SK-N-SH (cell line): ENCODE measurements at regions not wholly inside any gene's neighbourhood (a gene's known extent, or its start where the extent isn't known, plus 50 kb on each side); places are given as distances from the start of the nearest gene placed in this dataset.

Source experiments
- CTCF ChIA-PET: fragments of 300-600, 350-600 bp; formaldehyde crosslinking; extraction: SDS; loops from one replicate; lab custom pipeline; 2021; lab: Yijun Ruan, JAX
- POLR2A ChIA-PET: fragments of 350-600 bp; sonication (Branson Sonifier 250); formaldehyde crosslinking; extraction: SDS; loops from one replicate; lab custom pipeline; 2020; ENCODE audit warnings: antibody characterized with exemption, inconsistent platforms; lab: Yijun Ruan, JAX
- DNase-seq: peaks from one replicate; pipeline ENCODE4 v3.0.0; 2012
- H2AFZ ChIP-seq: fragments of 200-600 bp; sonication (generic); 2 replicates; pipeline ENCODE4 v1.8.1; 2016; ENCODE audit warnings: antibody characterized with exemption, mild to moderate bottlenecking, low read depth
- H3F3A ChIP-seq: fragments of 200-600 bp; sonication (generic); replicated peaks from 2 replicates; pipeline ENCODE3; 2016; ENCODE audit warnings: antibody characterized with exemption, mild to moderate bottlenecking; ENCODE audit not compliant: insufficient read depth
- H3K27ac ChIP-seq, 2 experiments: fragments of 200-500 bp in 1 of 2; fragments of 200-600 bp in 1 of 2; sonication (Bioruptor generic) in 1 of 2; sonication (generic), shearing (Covaris generic) in 1 of 2; 2 replicates each; pipeline versions ENCODE4 v1.5.1 to v1.6.1; 2014 to 2016; ENCODE audit warnings: low read depth in 2 of 2, inconsistent platforms in 1 of 2, low read length in 1 of 2, mild to moderate bottlenecking in 1 of 2, mixed read lengths in 1 of 2
- H3K27me3 ChIP-seq: fragments of 200-600 bp; sonication (generic), shearing (Covaris generic); 2 replicates; pipeline ENCODE4 v1.6.1; 2016; ENCODE audit warnings: mixed run types; ENCODE audit not compliant: insufficient read depth
- H3K36me3 ChIP-seq, 2 experiments: fragments of 200-500 bp in 1 of 2; fragments of 200-600 bp in 1 of 2; sonication (Bioruptor generic) in 1 of 2; sonication (generic) in 1 of 2; replicated peaks in 1 of 2; 2 replicates each; pipeline versions ENCODE3 to v1.5.1; 2014 to 2016; ENCODE audit warnings: low read length in 1 of 2, mild to moderate bottlenecking in 1 of 2; ENCODE audit not compliant: insufficient read depth in 2 of 2, control insufficient read depth in 1 of 2
- H3K4me1 ChIP-seq, 2 experiments: fragments of 200-500 bp in 1 of 2; fragments of 200-600 bp in 1 of 2; sonication (Bioruptor generic) in 1 of 2; sonication (generic), shearing (Covaris generic) in 1 of 2; 2 replicates each; pipeline versions ENCODE4 v1.5.1 to v1.6.1; 2014 to 2016; ENCODE audit warnings: low read depth in 1 of 2, low read length in 1 of 2, mixed run types in 1 of 2; ENCODE audit not compliant: insufficient read depth in 2 of 2, control insufficient read depth in 1 of 2
- H3K4me2 ChIP-seq: fragments of 200-600 bp; sonication (generic), shearing (Covaris generic); 2 replicates; pipeline ENCODE4 v1.6.1; 2017; ENCODE audit warnings: mixed run types
- H3K4me3 ChIP-seq, 2 experiments: fragments of 200-500 bp in 1 of 2; fragments of 200-600 bp in 1 of 2; sonication (Bioruptor generic) in 1 of 2; sonication (generic), shearing (Covaris generic) in 1 of 2; 2 replicates each; pipeline versions ENCODE4 v1.5.1 to v1.8.1; 2014 to 2016; ENCODE audit warnings: low read depth in 2 of 2, inconsistent platforms in 1 of 2, low read length in 1 of 2, mild to moderate bottlenecking in 1 of 2, mixed read lengths in 1 of 2, moderate library complexity in 1 of 2
- H3K79me2 ChIP-seq: fragments of 200-600 bp; sonication (generic); 2 replicates; pipeline ENCODE4 v1.8.1; 2017; ENCODE audit warnings: mild to moderate bottlenecking; ENCODE audit not compliant: insufficient read depth
- H3K9ac ChIP-seq: fragments of 200-600 bp; sonication (generic); 2 replicates; pipeline ENCODE4 v1.6.1; 2017; ENCODE audit warnings: mixed run types
- H3K9me2 ChIP-seq: fragments of 200-600 bp; sonication (generic); 2 replicates; pipeline ENCODE4 v1.6.1; 2017; ENCODE audit warnings: mixed run types
- H3K9me3 ChIP-seq: fragments of 200-600 bp; sonication (generic); 2 replicates; pipeline ENCODE4 v1.6.1; 2017; ENCODE audit warnings: mixed run types, mild to moderate bottlenecking, moderate library complexity
- H4K20me1 ChIP-seq: fragments of 200-600 bp; sonication (generic); 2 replicates; pipeline ENCODE4 v1.6.1; 2017; ENCODE audit warnings: mild to moderate bottlenecking, mixed run types; ENCODE audit not compliant: insufficient read depth
- CHD2 ChIP-seq: fragments of 150-350 bp; IDR thresholded peaks from 2 replicates; pipeline ENCODE4 v1.6.1; 2018; ENCODE audit warnings: low read length; ENCODE audit not compliant: partially characterized antibody
- ELF1 ChIP-seq: IDR thresholded peaks from 2 replicates; pipeline ENCODE4 v1.4.0; 2012
- EP300 ChIP-seq, 2 experiments: IDR thresholded peaks; 2 replicates each; pipeline versions ENCODE4 v1.4.0 to v1.6.1; 2012; ENCODE audit warnings: borderline replicate concordance in 1 of 2, low read depth in 1 of 2, low read length in 1 of 2
- MAX ChIP-seq: IDR thresholded peaks from 2 replicates; pipeline ENCODE4 v1.4.0; 2012; ENCODE audit warnings: low read depth
- PBX3 ChIP-seq: IDR thresholded peaks from 2 replicates; pipeline ENCODE4; 2012
- RAD21 ChIP-seq: IDR thresholded peaks from 2 replicates; pipeline ENCODE4 v1.6.1; 2012; ENCODE audit warnings: mild to moderate bottlenecking, low read length
- RXRA ChIP-seq: IDR thresholded peaks from 2 replicates; pipeline ENCODE4 v1.4.0; 2012; ENCODE audit warnings: low read depth, mild to moderate bottlenecking, borderline replicate concordance
- TAF1 ChIP-seq: IDR thresholded peaks from 2 replicates; pipeline ENCODE4 v1.6.1; 2012; ENCODE audit warnings: low read depth, mild to moderate bottlenecking, low read length, moderate library complexity, borderline replicate concordance
- TCF12 ChIP-seq: IDR thresholded peaks from 2 replicates; pipeline ENCODE4 v1.4.0; 2012
- YY1 ChIP-seq: IDR thresholded peaks from 2 replicates; pipeline ENCODE4 v1.4.0; 2012; ENCODE audit warnings: low read depth, mild to moderate bottlenecking
- WGBS: methylation state at CpG from one replicate; pipeline ENCODE4 v1.1.6; 2017; ENCODE audit warnings: low lambda C conversion rate; 5-methylcytosine and 5-hydroxymethylcytosine counted together
- TF ChIP-seq, protein P1 (sequence below): fragments of 200-600 bp; sonication (generic); IDR thresholded peaks from 2 replicates; pipeline ENCODE4 v1.6.1; 2017; ENCODE audit warnings: antibody characterized with exemption, mild to moderate bottlenecking, moderate library complexity

GRCh38 chr17:13833921-13834320, 232.2 kb upstream of the HS3ST3A1 start:
- 28% methylated on average over 2 of the region's 2 CpGs for WGBS
- ChIA-PET CTCF (no interaction called here), POLR2A (no interaction called here)
- DNase-seq: no peak
- Histone ChIP-seq H3K79me2 (no peaks in the 10 kb centered on the region), H2AFZ (no peak overlapping the region), H3K4me3 (no peak overlapping the region), H3K9me3 (no peaks in the 10 kb centered on the region), H4K20me1 (no peaks in the 10 kb centered on the region), H3K9me2 (no peaks in the 10 kb centered on the region), H3K4me2 (no peak overlapping the region), H3K4me1 (no peaks in the 10 kb centered on the region), H3K9ac (no peak overlapping the region), H3K27me3 (no peaks in the 10 kb centered on the region), H3F3A (no peaks in the 10 kb centered on the region), H3K36me3 (no peaks in the 10 kb centered on the region), H3K27ac (no peak overlapping the region)
- no peak for TF ChIP-seq RAD21
- TF ChIP-seq CHD2: no peak
- TF ChIP-seq TAF1: no peak

- Histone ChIP-seq H2AFZ (no peak overlapping the region), H3F3A (no peaks in the 10 kb centered on the region), H3K27me3 (no peaks in the 10 kb centered on the region), H3K9me3 (no peaks in the 10 kb centered on the region), H3K4me3 (no peak overlapping the region), H3K4me2 (no peak overlapping the region), H3K36me3 (no peaks in the 10 kb centered on the region), H4K20me1 (no peaks in the 10 kb centered on the region), H3K4me1 (no peaks in the 10 kb centered on the region), H3K9ac (no peak overlapping the region), H3K27ac (no peak overlapping the region), H3K79me2 (no peaks in the 10 kb centered on the region), H3K9me2 (no peaks in the 10 kb centered on the region)
- POLR2A ChIA-PET: no interaction called here
- CTCF ChIA-PET: no interaction called here
- DNase-seq: no peak
- 17% methylated on average over 2 of the region's 2 CpGs for WGBS
- TF ChIP-seq TCF12: no peak
- TF ChIP-seq, protein P1, sequence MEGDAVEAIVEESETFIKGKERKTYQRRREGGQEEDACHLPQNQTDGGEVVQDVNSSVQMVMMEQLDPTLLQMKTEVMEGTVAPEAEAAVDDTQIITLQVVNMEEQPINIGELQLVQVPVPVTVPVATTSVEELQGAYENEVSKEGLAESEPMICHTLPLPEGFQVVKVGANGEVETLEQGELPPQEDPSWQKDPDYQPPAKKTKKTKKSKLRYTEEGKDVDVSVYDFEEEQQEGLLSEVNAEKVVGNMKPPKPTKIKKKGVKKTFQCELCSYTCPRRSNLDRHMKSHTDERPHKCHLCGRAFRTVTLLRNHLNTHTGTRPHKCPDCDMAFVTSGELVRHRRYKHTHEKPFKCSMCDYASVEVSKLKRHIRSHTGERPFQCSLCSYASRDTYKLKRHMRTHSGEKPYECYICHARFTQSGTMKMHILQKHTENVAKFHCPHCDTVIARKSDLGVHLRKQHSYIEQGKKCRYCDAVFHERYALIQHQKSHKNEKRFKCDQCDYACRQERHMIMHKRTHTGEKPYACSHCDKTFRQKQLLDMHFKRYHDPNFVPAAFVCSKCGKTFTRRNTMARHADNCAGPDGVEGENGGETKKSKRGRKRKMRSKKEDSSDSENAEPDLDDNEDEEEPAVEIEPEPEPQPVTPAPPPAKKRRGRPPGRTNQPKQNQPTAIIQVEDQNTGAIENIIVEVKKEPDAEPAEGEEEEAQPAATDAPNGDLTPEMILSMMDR: no peak
- no peak for TF ChIP-seq RXRA
- no peak for TF ChIP-seq PBX3
- TF ChIP-seq ELF1: no peak
- no peak for TF ChIP-seq YY1
- no peak for TF ChIP-seq MAX
- no peak for TF ChIP-seq EP300 (IDR thresholded peaks at IDR 0.05; ENCODE audit: borderline replicate concordance in 1 of 2, low read depth in 1 of 2, low read length in 1 of 2)
Observed at GRCh38 chr17:13835151-13835550, 233.4 kb upstream of the HS3ST3A1 start.
